Loucy (cell line): ENCODE measurements at regions not wholly inside any gene's neighbourhood (a gene's known extent, or its start where the extent isn't known, plus 50 kb on each side); places are given as distances from the start of the nearest gene placed in this dataset.

ENCODE experiments used
- EZH2phosphoT487 ChIP-seq: fragments of 200-600 bp; IDR thresholded peaks from 2 replicates; pipeline ENCODE4 v1.6.1; 2018; ENCODE audit warnings: antibody characterized with exemption, mild to moderate bottlenecking, moderate library complexity, borderline replicate concordance
- TF ChIP-seq, protein P1 (sequence below): fragments of 200-600 bp; sonication (generic); conservative IDR thresholded peaks from 2 replicates; pipeline ENCODE4 v1.5.1; 2014; ENCODE audit warnings: mild to moderate bottlenecking, antibody characterized with exemption, low read length

GRCh38 chr19:5268801-5269200 lies 71.8 kb downstream of the PTPRS start:
- TF ChIP-seq, protein P1, sequence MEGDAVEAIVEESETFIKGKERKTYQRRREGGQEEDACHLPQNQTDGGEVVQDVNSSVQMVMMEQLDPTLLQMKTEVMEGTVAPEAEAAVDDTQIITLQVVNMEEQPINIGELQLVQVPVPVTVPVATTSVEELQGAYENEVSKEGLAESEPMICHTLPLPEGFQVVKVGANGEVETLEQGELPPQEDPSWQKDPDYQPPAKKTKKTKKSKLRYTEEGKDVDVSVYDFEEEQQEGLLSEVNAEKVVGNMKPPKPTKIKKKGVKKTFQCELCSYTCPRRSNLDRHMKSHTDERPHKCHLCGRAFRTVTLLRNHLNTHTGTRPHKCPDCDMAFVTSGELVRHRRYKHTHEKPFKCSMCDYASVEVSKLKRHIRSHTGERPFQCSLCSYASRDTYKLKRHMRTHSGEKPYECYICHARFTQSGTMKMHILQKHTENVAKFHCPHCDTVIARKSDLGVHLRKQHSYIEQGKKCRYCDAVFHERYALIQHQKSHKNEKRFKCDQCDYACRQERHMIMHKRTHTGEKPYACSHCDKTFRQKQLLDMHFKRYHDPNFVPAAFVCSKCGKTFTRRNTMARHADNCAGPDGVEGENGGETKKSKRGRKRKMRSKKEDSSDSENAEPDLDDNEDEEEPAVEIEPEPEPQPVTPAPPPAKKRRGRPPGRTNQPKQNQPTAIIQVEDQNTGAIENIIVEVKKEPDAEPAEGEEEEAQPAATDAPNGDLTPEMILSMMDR = no peak
- TF ChIP-seq EZH2phosphoT487 = no peak
